Spleen (tissue), 11 donors: ENCODE measurements at regions not wholly inside any gene's neighbourhood (a gene's known extent, or its start where the extent isn't known, plus 50 kb on each side); places are given as distances from the start of the nearest gene placed in this dataset.

ENCODE experiments used
- DNase-seq: peaks from one replicate; pipeline ENCODE4 v3.0.0-alpha.2; 2020
- H3K27ac ChIP-seq, 8 donors: fragments of 200-600 bp; sonication (generic) in 7 of 8; 1 replicate in 4 of 8; 2 replicates in 4 of 8; pipeline versions ENCODE4 v1.5.0 to v1.8.0; 2016 to 2021; ENCODE audit warnings: inconsistent platforms in 4 of 8, mild to moderate bottlenecking in 4 of 8, moderate library complexity in 1 of 8
- H3K27me3 ChIP-seq, 7 donors: fragments of 200-600 bp; sonication (generic) in 6 of 7; replicated peaks in 1 of 7; 1 replicate in 4 of 7; 2 replicates in 3 of 7; pipeline versions ENCODE4 v1.5.0 to v1.8.0; 2016 to 2021; ENCODE audit warnings: inconsistent platforms in 3 of 7, mild to moderate bottlenecking in 1 of 7
- H3K36me3 ChIP-seq, 6 donors: fragments of 200-600 bp; sonication (generic) in 5 of 6; 1 replicate in 4 of 6; 2 replicates in 2 of 6; pipeline versions ENCODE4 v1.5.0 to v1.8.0; 2016 to 2021; ENCODE audit warnings: inconsistent platforms in 2 of 6
- H3K4me1 ChIP-seq, 6 donors: fragments of 200-600 bp; sonication (generic) in 5 of 6; 1 replicate in 3 of 6; 2 replicates in 3 of 6; pipeline versions ENCODE4 v1.5.0 to v1.8.0; 2016 to 2021; ENCODE audit warnings: inconsistent platforms in 3 of 6
- H3K4me3 ChIP-seq, 8 donors: fragments of 200-600 bp; sonication (generic) in 7 of 8; 1 replicate in 4 of 8; 2 replicates in 4 of 8; pipeline versions ENCODE4 v1.5.0 to v1.8.0; 2016 to 2021; ENCODE audit warnings: inconsistent platforms in 4 of 8, mild to moderate bottlenecking in 4 of 8, moderate library complexity in 2 of 8
- H3K9me3 ChIP-seq, 8 donors: fragments of 200-600 bp; sonication (generic) in 7 of 8; 1 replicate in 4 of 8; 2 replicates in 4 of 8; pipeline versions ENCODE4 v1.5.0 to v1.8.0; 2016 to 2021; ENCODE audit warnings: inconsistent platforms in 4 of 8
- POLR2A ChIP-seq, 3 donors: fragments of 450-650 bp; IDR thresholded peaks; one replicate each; pipeline ENCODE4 v1.5.1; 2017; ENCODE audit warnings: antibody characterized with exemption in 3 of 3, mild to moderate bottlenecking in 1 of 3
- POLR2AphosphoS5 ChIP-seq, 3 donors: sonication (generic); formaldehyde crosslinking; IDR thresholded peaks; one replicate each; pipeline ENCODE4 v1.5.1; 2017; ENCODE audit warnings: antibody characterized with exemption in 3 of 3
- WGBS, 5 donors: extraction: QIAGEN DNeasy Blood & Tissue Kit in 3 of 5; methylation state at CpG; one replicate each; pipeline versions ENCODE4 v1.1.5 to v1.1.7; 2013 to 2018; 5-methylcytosine and 5-hydroxymethylcytosine counted together
- intact Hi-C: fragments of 100-400 bp; cut with DNase I; formaldehyde crosslinking; loops from one replicate; pipeline ENCODE4 v1.15.0; 2023; ENCODE audit warnings: low total_unique reads
- TF ChIP-seq, protein P1 (sequence below), 11 experiments: fragments of 200-600 bp in 7 of 11; fragments of 450-650 bp in 4 of 11; sonication (generic) in 4 of 11; IDR thresholded peaks in 8 of 11; conservative IDR thresholded peaks in 3 of 11; 1 replicate in 7 of 11; 2 replicates in 4 of 11; pipeline versions ENCODE4 v1.4.0 to v1.8.0; 2016 to 2021; ENCODE audit warnings: antibody characterized with exemption in 11 of 11, inconsistent platforms in 4 of 11, mild to moderate bottlenecking in 1 of 11
- donor health status: healthy with polysubstance abuse.
- donor health status: DM: no; HTN: no; CAD: no; lungs with moderate emphysema.
- donor health status: DM: no; HTN: no; CAD: no.
- donor health status: Bipolar disorder and iron deficiency.
- donor health status: healthy.
- donor health status: DM: no; HTN: no; CAD: no.
- donor health status: DM: yes; HTN: yes; CAD: no.

GRCh38 chr18:993560-993959 is 88.9 kb downstream of the ADCYAP1 start:
- Histone ChIP-seq H3K9me3 (peaks cover 0 to 15% (median 0%) of the 10 kb centered on the region in 8 donors), H3K4me1 (no peaks in the 10 kb centered on the region), H3K4me3 (no peak overlapping the region), H3K27ac (no peak overlapping the region), H3K27me3 (peaks cover 0 to 7% (median 0%) of the 10 kb centered on the region in 7 donors), H3K36me3 (no peaks in the 10 kb centered on the region)
- TF ChIP-seq, protein P1, sequence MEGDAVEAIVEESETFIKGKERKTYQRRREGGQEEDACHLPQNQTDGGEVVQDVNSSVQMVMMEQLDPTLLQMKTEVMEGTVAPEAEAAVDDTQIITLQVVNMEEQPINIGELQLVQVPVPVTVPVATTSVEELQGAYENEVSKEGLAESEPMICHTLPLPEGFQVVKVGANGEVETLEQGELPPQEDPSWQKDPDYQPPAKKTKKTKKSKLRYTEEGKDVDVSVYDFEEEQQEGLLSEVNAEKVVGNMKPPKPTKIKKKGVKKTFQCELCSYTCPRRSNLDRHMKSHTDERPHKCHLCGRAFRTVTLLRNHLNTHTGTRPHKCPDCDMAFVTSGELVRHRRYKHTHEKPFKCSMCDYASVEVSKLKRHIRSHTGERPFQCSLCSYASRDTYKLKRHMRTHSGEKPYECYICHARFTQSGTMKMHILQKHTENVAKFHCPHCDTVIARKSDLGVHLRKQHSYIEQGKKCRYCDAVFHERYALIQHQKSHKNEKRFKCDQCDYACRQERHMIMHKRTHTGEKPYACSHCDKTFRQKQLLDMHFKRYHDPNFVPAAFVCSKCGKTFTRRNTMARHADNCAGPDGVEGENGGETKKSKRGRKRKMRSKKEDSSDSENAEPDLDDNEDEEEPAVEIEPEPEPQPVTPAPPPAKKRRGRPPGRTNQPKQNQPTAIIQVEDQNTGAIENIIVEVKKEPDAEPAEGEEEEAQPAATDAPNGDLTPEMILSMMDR (IDR thresholded peaks at IDR 0.05 in 8 of 11, conservative IDR thresholded peaks at IDR 0.05 in 3 of 11) = no peak
- TF ChIP-seq POLR2A (IDR thresholded peaks at IDR 0.05) = no peak
- TF ChIP-seq POLR2AphosphoS5 (IDR thresholded peaks at IDR 0.05) = no peak
- no peak for DNase-seq
- intact Hi-C loops = no loop called here
- 66 to 79% (median 74%) methylated on average over 3 of the region's 3 CpGs for WGBS, 5 donors

DNA sequence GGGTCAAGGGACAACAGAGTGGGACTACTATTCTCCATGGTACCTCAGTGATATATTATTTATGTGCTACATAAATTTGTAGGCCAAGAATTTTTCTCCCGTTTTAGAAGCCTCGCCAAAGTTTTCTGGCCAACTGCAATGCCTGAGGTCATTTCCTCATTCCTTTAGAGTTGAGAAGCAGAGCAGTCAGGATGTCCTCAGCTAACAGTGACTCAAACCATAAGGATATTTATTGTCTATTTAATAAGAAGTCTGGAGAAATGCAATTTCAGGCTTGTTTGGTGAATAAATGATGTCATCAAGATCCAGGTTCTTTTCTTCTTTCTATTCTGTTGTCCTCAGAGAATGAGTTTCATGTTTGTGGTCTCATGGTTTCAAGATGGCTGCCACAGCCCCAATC is 91.0 kb downstream of the ADCYAP1 start:
- TF ChIP-seq POLR2A (IDR thresholded peaks at IDR 0.05) (no peak), POLR2AphosphoS5 (IDR thresholded peaks at IDR 0.05) (no peak)
- TF ChIP-seq, protein P1 (IDR thresholded peaks at IDR 0.05 in 8 of 11, conservative IDR thresholded peaks at IDR 0.05 in 3 of 11) = no peak
- no peak for DNase-seq
- H3K4me1 ChIP-seq = no peaks in the 10 kb centered on the region
- H3K4me3 ChIP-seq = no peak overlapping the region
- H3K27me3 ChIP-seq = no peaks in the 10 kb centered on the region
- 65 to 74% (median 68%) methylated on average over 2 of the region's 2 CpGs for WGBS, 5 donors
- intact Hi-C loops = no loop called here
- peaks cover 0 to 15% (median 0%) of the 10 kb centered on the region in 8 donors for H3K9me3 ChIP-seq
- no peak overlapping the region for H3K27ac ChIP-seq
- H3K36me3 ChIP-seq = no peaks in the 10 kb centered on the region

- no peak overlapping the region for H3K27ac ChIP-seq
- H3K27me3 ChIP-seq = no peaks in the 10 kb centered on the region
- no peaks in the 10 kb centered on the region for H3K4me1 ChIP-seq
- peaks cover 0 to 15% (median 0%) of the 10 kb centered on the region in 8 donors for H3K9me3 ChIP-seq
- no peak overlapping the region for H3K4me3 ChIP-seq
- no peaks in the 10 kb centered on the region for H3K36me3 ChIP-seq
- TF ChIP-seq POLR2AphosphoS5 (IDR thresholded peaks at IDR 0.05) (no peak), POLR2A (IDR thresholded peaks at IDR 0.05) (no peak)
- TF ChIP-seq, protein P1 (IDR thresholded peaks at IDR 0.05 in 8 of 11, conservative IDR thresholded peaks at IDR 0.05 in 3 of 11) = no peak
- DNase-seq = no peak
- WGBS, 5 donors = 83 to 94% (median 92%) methylated on average over 1 of the region's 1 CpG
- intact Hi-C loops = no loop called here
These were observed 92.8 kb downstream of the ADCYAP1 start for GRCh38 chr18:997499-997898.

DNA sequence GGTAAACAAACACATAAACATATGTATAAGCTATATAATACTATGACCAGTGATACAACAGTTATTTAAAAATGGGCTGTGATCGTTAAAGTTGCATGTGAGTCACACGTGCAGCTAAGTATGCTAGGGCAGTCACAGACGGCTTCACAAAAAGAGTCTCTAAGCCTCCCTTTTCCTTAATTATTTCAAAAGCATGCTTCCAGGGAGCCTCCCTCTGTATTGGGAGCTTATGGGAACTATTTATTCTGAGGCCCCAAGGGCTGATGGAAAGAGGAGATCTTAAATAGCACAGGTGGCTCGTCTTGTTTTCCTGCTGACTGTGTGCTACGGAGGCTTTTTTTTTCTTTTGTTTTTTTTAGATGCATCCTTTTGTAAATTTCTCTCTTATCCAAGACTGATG is 94.3 kb downstream of the ADCYAP1 start:
- no peaks in the 10 kb centered on the region for H3K4me1 ChIP-seq
- H3K9me3 ChIP-seq = peaks cover 0 to 8% (median 0%) of the 10 kb centered on the region in 8 donors
- no peak for DNase-seq
- H3K4me3 ChIP-seq = no peak overlapping the region
- no peaks in the 10 kb centered on the region for H3K27me3 ChIP-seq
- H3K27ac ChIP-seq = no peak overlapping the region
- H3K36me3 ChIP-seq = no peaks in the 10 kb centered on the region
- TF ChIP-seq, protein P1 (IDR thresholded peaks at IDR 0.05 in 8 of 11, conservative IDR thresholded peaks at IDR 0.05 in 3 of 11) = no peak
- TF ChIP-seq POLR2A (IDR thresholded peaks at IDR 0.05) = no peak
- no peak for TF ChIP-seq POLR2AphosphoS5 (IDR thresholded peaks at IDR 0.05)
- intact Hi-C loops = no loop called here
- WGBS, 5 donors = 67 to 90% (median 76%) methylated on average over 5 of the region's 5 CpGs
